ENCODE measurements at regions not wholly inside any gene's neighbourhood (a gene's known extent, or its start where the extent isn't known, plus 50 kb on each side); places are given as distances from the start of the nearest gene placed in this dataset.

DNA sequence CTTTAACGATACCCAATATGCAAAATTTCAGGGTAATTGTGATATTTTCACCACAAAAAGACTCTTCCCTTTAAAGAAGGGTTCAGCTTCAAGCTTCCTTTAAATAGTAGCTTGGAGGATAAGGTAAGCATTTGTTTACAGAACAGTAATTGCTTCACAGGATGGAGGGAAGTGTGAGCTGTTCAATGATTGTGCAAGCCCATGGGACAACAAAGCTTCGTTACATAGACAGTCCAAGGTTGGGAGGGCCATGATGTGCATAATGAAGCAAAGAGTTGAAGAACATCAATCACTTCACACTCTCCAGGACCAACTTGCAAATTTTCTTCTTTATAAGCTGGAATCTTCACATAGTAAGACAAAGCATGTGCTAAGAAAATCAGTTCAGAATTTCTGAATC, 145.0 kb upstream of the ASIC2 start:
- H3K36me3 Mint-ChIP-seq (ENCODE audit: low read depth), result no peaks in the 10 kb centered on the region
- H3K27ac Mint-ChIP-seq, result no peak overlapping the region
- ATAC-seq (replicated peaks), result no peak
- H3K4me3 Mint-ChIP-seq, result no peak overlapping the region
- no peaks in the 10 kb centered on the region for H3K4me1 Mint-ChIP-seq
- H3K9me3 Mint-ChIP-seq, result peaks cover under 1% of the 10 kb centered on the region
- H3K27me3 Mint-ChIP-seq, result peaks cover 16% of the 10 kb centered on the region

DNA sequence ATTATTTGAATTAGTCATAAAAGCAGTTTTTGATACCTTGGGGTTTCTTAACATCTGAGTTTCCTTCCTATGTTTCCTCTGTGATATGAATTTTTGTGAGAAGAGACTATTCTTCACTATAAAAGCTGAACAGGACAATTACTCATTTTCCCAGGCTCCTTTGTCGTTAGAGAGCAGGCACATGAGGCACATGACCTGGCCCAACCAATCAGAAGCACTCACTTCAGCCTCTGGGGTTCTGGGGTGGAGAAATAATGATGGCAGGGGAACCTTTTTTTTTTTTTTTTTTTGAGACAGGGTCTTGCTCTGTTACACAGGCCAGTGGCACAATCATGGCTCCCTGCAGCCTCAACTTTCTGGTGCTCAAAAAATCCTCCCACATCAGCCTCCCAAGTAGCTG, 145.5 kb upstream of the ASIC2 start:
- Mint-ChIP-seq H3K4me3 (no peak overlapping the region), H3K9me3 (no peaks in the 10 kb centered on the region), H3K27me3 (peaks cover 15% of the 10 kb centered on the region), H3K4me1 (no peaks in the 10 kb centered on the region), H3K36me3 (ENCODE audit: low read depth) (no peaks in the 10 kb centered on the region), H3K27ac (no peak overlapping the region)
- ATAC-seq (replicated peaks), result no peak

DNA sequence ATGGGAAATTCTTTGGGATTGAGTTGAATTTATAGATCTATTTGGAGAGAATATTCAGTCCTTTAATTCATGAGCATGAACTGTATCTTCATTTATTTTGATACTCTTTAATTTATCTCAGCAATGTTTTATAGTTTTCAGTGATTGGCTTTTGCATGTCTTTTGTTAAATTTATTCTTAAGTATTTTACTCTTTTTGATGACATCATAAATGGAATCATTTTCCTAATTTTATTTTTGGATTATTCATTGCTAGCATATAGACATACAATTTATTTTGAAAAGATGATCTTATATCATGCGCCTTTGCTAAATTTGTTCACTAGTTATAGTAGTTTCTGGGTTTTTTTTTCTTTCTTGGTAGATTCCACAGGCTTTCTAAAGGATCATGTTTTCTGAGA, 149.2 kb upstream of the ASIC2 start:
- H3K27me3 Mint-ChIP-seq, result peaks cover 17% of the 10 kb centered on the region
- no peak for ATAC-seq (replicated peaks)
- H3K27ac Mint-ChIP-seq, result no peak overlapping the region
- no peaks in the 10 kb centered on the region for H3K9me3 Mint-ChIP-seq
- no peak overlapping the region for H3K4me3 Mint-ChIP-seq
- H3K4me1 Mint-ChIP-seq, result no peaks in the 10 kb centered on the region
- no peaks in the 10 kb centered on the region for H3K36me3 Mint-ChIP-seq (ENCODE audit: low read depth)

DNA sequence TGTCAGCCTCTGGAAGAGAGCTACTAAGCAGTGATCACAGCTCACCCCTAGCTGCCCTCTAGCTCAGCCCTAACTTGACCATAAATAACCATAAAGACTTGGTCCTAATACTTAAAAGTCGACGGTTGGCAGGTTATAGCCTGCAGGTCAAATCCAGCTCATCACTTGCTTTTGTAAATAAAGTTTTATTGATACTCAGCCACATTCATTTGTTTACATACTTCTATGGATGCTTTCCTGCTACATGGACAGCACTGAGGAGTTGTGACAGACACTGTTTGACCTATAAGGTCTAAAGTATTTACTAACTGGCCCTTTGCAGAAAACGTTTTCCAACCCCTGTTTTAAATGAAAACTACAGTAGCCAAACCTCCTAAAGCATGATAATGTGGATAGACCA, 151.6 kb upstream of the ASIC2 start:
- ATAC-seq (replicated peaks), result no peak
- Mint-ChIP-seq H3K36me3 (ENCODE audit: low read depth) (no peaks in the 10 kb centered on the region), H3K9me3 (no peaks in the 10 kb centered on the region), H3K4me1 (no peaks in the 10 kb centered on the region), H3K4me3 (no peak overlapping the region), H3K27ac (no peak overlapping the region), H3K27me3 (peaks cover 17% of the 10 kb centered on the region)

DNA sequence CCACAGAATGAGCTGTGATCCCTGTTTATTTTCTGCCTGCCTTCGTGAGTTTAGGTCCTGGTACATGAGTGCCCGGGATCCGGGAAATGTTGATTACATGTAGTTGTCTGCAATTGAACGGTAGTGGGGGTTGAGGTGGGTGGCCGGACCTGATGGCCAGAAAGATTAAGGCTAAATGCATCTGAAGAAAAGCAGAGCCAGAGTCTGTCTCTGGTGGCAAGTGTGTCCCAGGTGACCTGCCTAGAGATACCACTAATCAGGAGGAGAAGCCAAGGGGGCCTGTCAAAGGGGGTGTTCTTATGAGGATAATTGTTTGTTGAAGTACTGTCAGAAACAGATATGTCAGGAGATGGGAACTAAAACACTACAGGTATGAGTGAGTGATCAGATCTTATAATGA, 154.0 kb upstream of the ASIC2 start:
- Mint-ChIP-seq H3K36me3 (ENCODE audit: low read depth) (no peaks in the 10 kb centered on the region), H3K9me3 (no peaks in the 10 kb centered on the region), H3K4me3 (no peak overlapping the region), H3K27me3 (peaks cover 16% of the 10 kb centered on the region), H3K4me1 (no peaks in the 10 kb centered on the region), H3K27ac (no peak overlapping the region)
- no peak for ATAC-seq (replicated peaks)

DNA sequence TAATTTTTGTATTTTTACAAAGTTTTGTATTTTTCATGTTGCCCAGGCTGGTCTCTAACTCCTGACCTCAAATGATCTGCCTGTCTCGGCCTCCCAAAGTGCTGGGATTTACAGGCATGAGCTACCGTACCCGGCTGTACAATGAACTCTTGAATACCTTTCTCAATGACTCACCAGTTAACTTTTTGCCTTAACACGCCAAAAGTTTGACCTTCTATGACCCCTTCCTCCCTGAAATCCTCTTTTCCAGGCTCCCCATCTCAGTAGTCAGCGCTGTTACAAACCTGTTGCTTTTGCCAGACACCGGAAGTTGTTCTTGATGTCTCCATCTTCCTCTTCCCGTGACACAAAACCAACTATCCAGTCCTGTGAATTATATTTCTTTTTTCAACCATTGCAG, 158.1 kb upstream of the ASIC2 start:
- H3K4me3 Mint-ChIP-seq, result no peak overlapping the region
- no peaks in the 10 kb centered on the region for H3K4me1 Mint-ChIP-seq
- ATAC-seq (replicated peaks), result no peak

DNA sequence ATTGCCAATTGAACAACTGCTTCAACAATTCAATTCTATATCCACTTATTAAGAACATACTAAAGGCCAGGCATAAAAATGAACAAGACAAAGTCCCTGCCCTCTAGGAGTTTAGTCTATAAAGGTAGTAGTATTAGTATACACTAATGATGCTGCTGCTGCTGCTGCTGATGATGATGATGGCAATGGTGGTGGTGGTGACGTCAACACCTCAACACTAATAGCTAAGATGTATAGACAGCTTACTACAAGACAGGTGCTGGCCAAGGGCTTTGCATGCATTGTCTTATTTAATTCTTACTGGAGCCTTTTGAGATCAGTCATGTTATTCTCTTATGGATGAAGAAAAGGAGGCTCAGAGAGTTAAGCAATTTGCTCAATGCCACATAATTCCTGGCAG, 164.4 kb upstream of the ASIC2 start:
- H3K4me3 Mint-ChIP-seq, result no peak overlapping the region
- no peaks in the 10 kb centered on the region for H3K4me1 Mint-ChIP-seq
- ATAC-seq (replicated peaks), result no peak
- no peak overlapping the region for H3K27ac Mint-ChIP-seq
- no peaks in the 10 kb centered on the region for H3K36me3 Mint-ChIP-seq (ENCODE audit: low read depth)
- H3K9me3 Mint-ChIP-seq, result no peaks in the 10 kb centered on the region
- H3K27me3 Mint-ChIP-seq, result peaks cover 47% of the 10 kb centered on the region

More for the DNA sequence above, 158.1 kb upstream of the ASIC2 start:
- H3K27ac Mint-ChIP-seq, result no peak overlapping the region
- no peaks in the 10 kb centered on the region for H3K36me3 Mint-ChIP-seq (ENCODE audit: low read depth)
- peaks cover 17% of the 10 kb centered on the region for H3K27me3 Mint-ChIP-seq
- no peaks in the 10 kb centered on the region for H3K9me3 Mint-ChIP-seq

DNA sequence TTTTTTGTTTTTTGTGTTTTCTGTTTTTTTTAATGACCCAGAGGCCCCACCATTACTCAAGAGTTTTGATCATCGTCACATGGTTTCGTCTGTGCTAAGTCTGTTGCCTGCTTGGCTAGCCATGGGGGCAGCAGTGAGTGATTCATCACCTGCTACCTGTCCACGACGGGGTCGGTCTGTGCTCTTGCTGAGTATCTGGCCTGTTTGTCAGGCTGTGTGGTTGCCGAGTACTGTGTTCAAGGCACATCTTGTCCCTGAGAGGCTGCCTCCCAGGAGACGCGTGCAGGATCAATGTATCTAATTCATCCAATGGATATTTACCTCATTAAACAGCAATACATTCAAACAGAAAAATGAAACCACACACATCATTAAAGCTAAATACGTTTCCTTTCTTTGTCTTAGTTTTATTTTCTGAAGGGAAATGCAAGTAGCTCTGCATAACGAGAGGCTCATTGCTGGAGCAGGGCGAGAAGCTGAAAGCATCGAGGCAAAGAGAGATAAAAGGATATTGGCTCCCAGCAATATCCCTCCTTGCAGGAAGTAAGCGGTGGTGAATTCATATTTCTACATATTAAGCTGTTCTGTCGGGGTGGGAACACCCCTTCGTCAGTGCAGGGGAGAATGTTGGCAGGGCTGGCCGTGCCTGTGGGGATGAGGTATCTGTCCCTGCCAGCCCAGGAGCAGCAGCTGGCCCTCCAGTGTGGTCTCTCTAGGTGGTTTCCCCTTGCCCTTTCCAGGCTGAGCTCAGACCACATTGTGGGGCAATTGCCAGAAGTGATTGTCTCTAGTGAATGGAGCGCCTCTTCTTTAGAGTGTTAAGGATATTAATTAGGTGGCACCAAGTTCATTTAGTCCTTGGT, 166.2 kb upstream of the ASIC2 start:
- ATAC-seq (replicated peaks), result no peak
- Mint-ChIP-seq H3K27ac (no peak overlapping the region), H3K36me3 (ENCODE audit: low read depth) (no peaks in the 10 kb centered on the region), H3K27me3 (peaks cover 55% of the 10 kb centered on the region), H3K4me1 (no peaks in the 10 kb centered on the region), H3K9me3 (no peaks in the 10 kb centered on the region), H3K4me3 (no peak overlapping the region)

DNA sequence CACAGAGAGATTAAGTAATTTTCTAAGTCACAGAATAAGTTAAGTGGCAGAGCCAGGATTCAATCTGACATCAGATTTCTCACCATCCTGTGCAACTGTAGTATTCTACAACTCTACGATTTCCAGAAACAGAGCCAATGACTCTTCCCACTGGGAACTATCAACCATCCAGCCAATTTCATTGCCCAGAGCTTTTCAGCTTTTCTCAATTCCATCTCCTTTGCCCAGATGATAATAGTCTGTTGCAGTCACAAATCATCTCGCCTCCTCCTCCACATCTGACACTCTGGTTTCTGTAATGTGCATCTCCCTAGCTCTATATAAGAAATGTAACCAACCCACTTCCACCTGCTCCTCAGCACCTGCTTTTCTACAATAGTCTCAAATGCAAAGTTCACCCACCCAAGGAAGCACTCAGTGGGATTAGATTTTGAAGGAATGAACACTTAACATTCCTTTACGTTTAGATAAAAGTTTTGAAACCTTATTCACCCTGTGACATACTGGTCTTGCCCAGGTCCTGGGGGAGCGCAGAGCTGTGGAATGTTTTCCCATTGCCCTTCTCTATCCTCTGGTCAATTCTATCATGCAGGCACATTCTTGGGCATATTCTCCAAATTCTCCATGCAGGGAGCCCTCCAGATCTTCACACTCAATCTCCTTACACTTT, 167.8 kb upstream of the ASIC2 start:
- no peaks in the 10 kb centered on the region for H3K36me3 Mint-ChIP-seq (ENCODE audit: low read depth)
- no peak for ATAC-seq (replicated peaks)
- H3K4me1 Mint-ChIP-seq, result no peaks in the 10 kb centered on the region
- H3K4me3 Mint-ChIP-seq, result no peak overlapping the region
- H3K27ac Mint-ChIP-seq, result no peak overlapping the region
- no peaks in the 10 kb centered on the region for H3K9me3 Mint-ChIP-seq
- peaks cover 51% of the 10 kb centered on the region for H3K27me3 Mint-ChIP-seq

DNA sequence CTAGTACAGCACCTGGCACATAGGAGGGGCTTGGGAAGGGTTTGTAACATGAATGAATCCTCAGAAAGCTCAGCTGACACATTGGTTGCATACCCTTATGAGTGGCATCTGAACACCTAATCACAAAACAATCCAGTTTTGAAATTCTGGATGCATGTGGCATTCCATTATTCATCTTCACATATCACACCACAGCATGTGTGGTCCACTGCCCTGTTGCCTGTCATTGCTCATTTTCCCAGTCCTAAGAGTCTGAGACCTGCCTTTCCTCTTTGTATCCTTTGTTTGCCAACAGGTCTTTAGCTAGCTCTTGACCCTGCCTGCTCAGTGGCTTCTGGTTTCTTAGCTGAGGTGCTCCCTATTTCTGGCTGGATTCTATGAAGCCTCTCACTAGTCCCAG, 170.8 kb upstream of the ASIC2 start:
- Mint-ChIP-seq H3K36me3 (ENCODE audit: low read depth) (no peaks in the 10 kb centered on the region), H3K27ac (no peak overlapping the region), H3K27me3 (peaks cover 40% of the 10 kb centered on the region), H3K4me1 (no peaks in the 10 kb centered on the region), H3K9me3 (no peaks in the 10 kb centered on the region), H3K4me3 (no peak overlapping the region)
- no peak for ATAC-seq (replicated peaks)

DNA sequence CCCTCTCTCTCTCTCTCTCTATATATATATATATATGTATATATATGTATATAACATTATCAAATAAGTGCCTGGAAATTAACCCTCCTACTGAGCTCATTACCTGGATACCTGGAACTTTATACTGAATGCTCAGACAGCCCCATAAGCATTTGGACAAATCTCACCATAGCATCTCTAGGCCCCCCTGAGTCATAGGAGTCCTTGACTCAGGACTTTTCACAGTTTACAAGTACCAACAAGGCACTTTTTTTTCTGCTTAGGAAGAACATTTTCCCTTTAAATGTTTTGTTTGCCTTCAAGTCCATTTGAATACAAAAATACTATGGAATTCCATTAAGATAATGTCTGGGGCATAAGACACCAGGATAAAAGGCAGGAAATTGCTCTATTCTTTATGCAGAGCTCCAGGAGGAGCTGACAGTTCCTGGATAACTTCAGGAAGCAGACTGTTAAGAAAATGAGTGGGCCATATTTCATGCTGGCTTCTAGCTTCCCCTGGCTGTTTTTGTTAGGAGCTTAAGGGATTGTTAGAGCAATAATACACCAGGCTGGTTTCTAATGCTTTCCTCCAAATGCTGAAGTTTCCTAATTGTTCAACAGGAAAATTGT, 171.7 kb upstream of the ASIC2 start:
- Mint-ChIP-seq H3K4me3 (no peak overlapping the region), H3K27ac (no peak overlapping the region), H3K4me1 (no peaks in the 10 kb centered on the region), H3K9me3 (no peaks in the 10 kb centered on the region), H3K36me3 (ENCODE audit: low read depth) (no peaks in the 10 kb centered on the region), H3K27me3 (peaks cover 35% of the 10 kb centered on the region)
- no peak for ATAC-seq (replicated peaks)

DNA sequence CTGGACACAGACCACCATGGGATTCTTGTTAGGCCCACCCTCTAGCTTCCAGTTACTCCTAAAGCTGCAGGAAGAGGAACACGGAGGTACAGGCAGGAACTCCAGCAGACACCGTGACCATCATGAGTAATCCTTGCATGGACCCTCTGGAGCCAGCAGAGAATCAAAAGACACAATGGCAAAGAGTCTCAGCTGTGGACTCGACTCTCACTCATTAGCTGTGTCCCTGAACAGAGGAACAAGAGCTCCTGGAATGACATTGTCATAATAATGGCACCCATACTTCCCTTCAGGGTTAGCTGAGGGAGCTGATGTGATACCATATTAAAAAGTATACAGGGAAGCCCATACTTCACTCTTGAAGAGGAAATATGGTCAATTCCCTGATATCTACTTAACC, 176.3 kb upstream of the ASIC2 start:
- Mint-ChIP-seq H3K27ac (no peak overlapping the region), H3K9me3 (no peaks in the 10 kb centered on the region), H3K27me3 (peaks cover 11% of the 10 kb centered on the region), H3K4me3 (no peak overlapping the region), H3K4me1 (no peaks in the 10 kb centered on the region), H3K36me3 (ENCODE audit: low read depth) (no peaks in the 10 kb centered on the region)
- ATAC-seq (replicated peaks), result no peak

DNA sequence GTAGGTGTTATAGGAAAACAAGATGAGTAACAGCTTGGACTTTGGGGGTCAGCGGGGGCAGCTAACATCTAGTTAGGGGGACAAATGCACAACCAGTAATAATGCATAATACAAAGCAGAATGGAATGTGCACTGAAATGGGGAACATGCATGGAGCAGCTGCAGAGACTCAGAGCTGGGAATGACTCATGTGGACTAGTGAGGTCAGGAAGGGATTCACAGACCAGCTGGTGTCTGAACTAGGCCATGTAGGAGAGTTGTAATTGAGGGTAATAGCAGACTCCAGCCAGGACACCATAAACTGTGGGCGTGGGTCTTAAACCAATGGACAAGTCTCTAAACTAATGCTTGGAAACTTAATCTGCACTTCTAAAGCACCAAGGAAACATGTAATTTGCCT, 176.8 kb upstream of the ASIC2 start:
- no peaks in the 10 kb centered on the region for H3K9me3 Mint-ChIP-seq
- no peaks in the 10 kb centered on the region for H3K4me1 Mint-ChIP-seq
- H3K27ac Mint-ChIP-seq, result no peak overlapping the region
- H3K4me3 Mint-ChIP-seq, result no peak overlapping the region
- no peak for ATAC-seq (replicated peaks)
- H3K27me3 Mint-ChIP-seq, result peaks cover 16% of the 10 kb centered on the region
- no peaks in the 10 kb centered on the region for H3K36me3 Mint-ChIP-seq (ENCODE audit: low read depth)

DNA sequence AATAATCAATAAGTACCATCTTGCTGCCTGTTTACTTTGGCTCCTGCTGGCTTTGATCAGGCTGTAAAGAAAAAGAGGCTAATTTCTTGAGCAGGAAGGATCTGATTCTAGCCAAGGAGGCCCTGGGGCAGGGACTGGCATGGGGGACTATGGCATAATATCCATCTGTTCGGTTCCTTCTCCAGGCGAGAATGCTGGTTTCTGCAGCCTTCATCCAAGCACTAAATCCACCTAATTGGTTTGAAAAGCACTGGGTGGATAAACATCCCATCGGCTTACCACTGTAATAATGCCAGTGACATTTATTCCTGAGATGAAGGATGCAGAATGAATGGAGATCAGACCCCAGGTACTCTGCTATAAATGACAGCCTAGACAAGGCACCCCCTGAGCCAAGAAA, 180.0 kb upstream of the ASIC2 start:
- no peak overlapping the region for H3K27ac Mint-ChIP-seq
- ATAC-seq (replicated peaks), result no peak
- peaks cover 18% of the 10 kb centered on the region for H3K27me3 Mint-ChIP-seq
- H3K4me3 Mint-ChIP-seq, result no peak overlapping the region
- H3K36me3 Mint-ChIP-seq (ENCODE audit: low read depth), result no peaks in the 10 kb centered on the region
- H3K4me1 Mint-ChIP-seq, result no peaks in the 10 kb centered on the region
- H3K9me3 Mint-ChIP-seq, result no peaks in the 10 kb centered on the region

DNA sequence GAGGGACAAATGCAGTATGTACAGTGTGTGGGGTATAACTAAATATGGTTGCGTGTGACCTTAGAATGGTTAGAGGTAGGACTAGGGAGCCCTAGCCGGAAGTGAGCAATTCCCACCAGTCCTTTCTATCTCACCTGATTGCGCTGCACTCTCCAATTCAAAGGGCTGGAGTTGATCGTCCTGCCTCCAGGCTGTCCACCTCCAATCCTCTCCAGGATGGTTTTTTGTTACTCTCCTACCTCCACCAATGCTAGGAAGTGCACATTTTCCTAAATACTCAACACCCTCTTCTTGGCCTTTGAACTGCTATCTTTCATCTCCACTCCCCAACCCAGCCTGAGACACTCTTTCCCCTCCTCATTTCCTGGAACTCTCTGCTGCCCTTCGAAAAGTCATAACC, 181.7 kb upstream of the ASIC2 start:
- no peaks in the 10 kb centered on the region for H3K36me3 Mint-ChIP-seq (ENCODE audit: low read depth)
- H3K4me1 Mint-ChIP-seq, result no peaks in the 10 kb centered on the region
- peaks cover 14% of the 10 kb centered on the region for H3K27me3 Mint-ChIP-seq
- no peak overlapping the region for H3K27ac Mint-ChIP-seq
- ATAC-seq (replicated peaks), result no peak
- no peaks in the 10 kb centered on the region for H3K9me3 Mint-ChIP-seq
- H3K4me3 Mint-ChIP-seq, result no peak overlapping the region

Measured in activated T-helper 17 cell treated with anti-CD3 and anti-CD28 coated beads, Interleukin-2, amount 50 U/mL, for 72 hours (primary cell).